ENCODE measurements at regions not wholly inside any gene's neighbourhood (a gene's known extent, or its start where the extent isn't known, plus 50 kb on each side); places are given as distances from the start of the nearest gene placed in this dataset.

GRCh38 chr3:23127196-23127595 lies 75.9 kb upstream of the UBE2E2 start:
- Histone ChIP-seq H3K79me1 (ENCODE audit: insufficient read depth, low read depth, low read length, poor library complexity, severe bottlenecking) (no peaks in the 10 kb centered on the region), H2BK12ac (ENCODE audit: insufficient read length, low read depth, low read length) (no peak overlapping the region), H3K14ac (ENCODE audit: insufficient read depth, low read length) (no peak overlapping the region), H3K23me2 (ENCODE audit: insufficient read length, low read depth, low read length, poor library complexity, severe bottlenecking) (no peaks in the 10 kb centered on the region), H2BK20ac (ENCODE audit: low read depth, low read length, poor library complexity, severe bottlenecking) (no peak overlapping the region), H4K5ac (ENCODE audit: insufficient read length, low read depth, low read length) (no peak overlapping the region), H2BK5ac (ENCODE audit: insufficient read length, low read length) (no peak overlapping the region), H2AK5ac (ENCODE audit: insufficient read length, low read length) (no peak overlapping the region), H3K23ac (ENCODE audit: insufficient read length, low read depth, low read length) (no peak overlapping the region), H3T11ph (ENCODE audit: low read length) (no peak overlapping the region), H3K27ac (ENCODE audit: insufficient read length, low read depth, low read length) (no peak overlapping the region), H3K4me1 (ENCODE audit: insufficient read depth, low read length) (no peaks in the 10 kb centered on the region), H3K27me3 (ENCODE audit: insufficient read depth, low read length) (no peaks in the 10 kb centered on the region), H4K91ac (ENCODE audit: insufficient read length, low read depth, low read length) (no peak overlapping the region), H3K9me3 (ENCODE audit: control insufficient read depth, low read depth, low read length) (no peaks in the 10 kb centered on the region), H3K4me2 (ENCODE audit: insufficient read depth, insufficient read length, low read length) (no peak overlapping the region), H2BK15ac (ENCODE audit: low read depth, low read length) (no peak overlapping the region), H3K4ac (ENCODE audit: low read depth, low read length) (no peak overlapping the region), H3K18ac (ENCODE audit: insufficient read length, low read depth, low read length) (no peak overlapping the region), H3K56ac (ENCODE audit: insufficient read length, low read depth, low read length) (no peak overlapping the region), H4K8ac (replicated peaks; ENCODE audit: insufficient read length, low read depth, low read length) (no peak overlapping the region), H3K79me2 (ENCODE audit: insufficient read depth, low read length) (no peaks in the 10 kb centered on the region), H4K20me1 (ENCODE audit: control insufficient read depth, insufficient read depth, insufficient read length) (no peaks in the 10 kb centered on the region), H3K9ac (ENCODE audit: extremely low read depth, insufficient read length, low read length) (no peak overlapping the region), H2AFZ (ENCODE audit: low read length) (no peak overlapping the region), H2BK120ac (ENCODE audit: low read depth, low read length, poor library complexity, severe bottlenecking) (no peak overlapping the region)
- no peak overlapping the region for H3K27ac Mint-ChIP-seq
- no peaks in the 10 kb centered on the region for H3K4me1 Mint-ChIP-seq
- no peaks in the 10 kb centered on the region for H3K27me3 Mint-ChIP-seq (ENCODE audit: low read depth)
- H3K36me3 Mint-ChIP-seq (ENCODE audit: insufficient read depth in 1 of 3, low read depth in 3 of 3) = no peaks in the 10 kb centered on the region
- no peaks in the 10 kb centered on the region for H3K9me3 Mint-ChIP-seq
- H3K4me3 Mint-ChIP-seq = no peak overlapping the region
- TF ChIP-seq CTCF (conservative IDR thresholded peaks at IDR 0.05) = no peak
- no peak for DNase-seq
- no CpG with 5 or more reads among the region's 3 CpGs for WGBS (ENCODE audit: extremely low coverage, insufficient read length, low lambda C conversion rate)
